ENCODE measurements at regions not wholly inside any gene's neighbourhood (a gene's known extent, or its start where the extent isn't known, plus 50 kb on each side); places are given as distances from the start of the nearest gene placed in this dataset.

- Histone ChIP-seq H3K27me3 (no peaks in the 10 kb centered on the region), H3K27ac (no peak overlapping the region), H3K4me3 (no peak overlapping the region), H3K36me3 (no peaks in the 10 kb centered on the region), H3K4me1 (peaks cover 0 to 32% (median 8%) of the 10 kb centered on the region in 3 donors), H3K9me3 (no peaks in the 10 kb centered on the region)
- 60 to 79% methylated on average over 1 to 3 of the region's 3 CpGs for WGBS, 2 donors
- no peak for DNase-seq
- intact Hi-C loops (cut with DNase I) = no loop called here
- TF ChIP-seq POLR2A (IDR thresholded peaks at IDR 0.05) (no peak), CTCF (IDR thresholded peaks at IDR 0.05) (no peak)
Measured at GRCh38 chr20:40865095-40865494, 163.5 kb upstream of the TOP1 start.

GRCh38 chr20:40866056-40866455, 162.6 kb upstream of the TOP1 start:
- no peak for TF ChIP-seq POLR2A (IDR thresholded peaks at IDR 0.05)
- TF ChIP-seq CTCF (IDR thresholded peaks at IDR 0.05) = no peak
- intact Hi-C loops (cut with DNase I) = no loop called here
- H3K4me3 ChIP-seq = no peak overlapping the region
- no peak for DNase-seq
- no peaks in the 10 kb centered on the region for H3K27me3 ChIP-seq
- H3K4me1 ChIP-seq = peaks cover 0 to 23% (median 8%) of the 10 kb centered on the region in 3 donors
- 42 to 67% methylated on average over 1 of the region's 1 CpG for WGBS, 2 donors
- H3K9me3 ChIP-seq = no peaks in the 10 kb centered on the region
- H3K27ac ChIP-seq = no peak overlapping the region
- H3K36me3 ChIP-seq = no peaks in the 10 kb centered on the region

- WGBS, 2 donors = 49 to 51% methylated on average over 6 of the region's 6 CpGs
- H3K4me1 ChIP-seq = peaks cover 0 to 22% (median 8%) of the 10 kb centered on the region in 3 donors
- intact Hi-C loops (cut with DNase I) = no loop called here
- DNase-seq = no peak
- TF ChIP-seq POLR2A (IDR thresholded peaks at IDR 0.05) (no peak), CTCF (IDR thresholded peaks at IDR 0.05) (no peak)
- no peak overlapping the region for H3K4me3 ChIP-seq
- H3K27me3 ChIP-seq = no peaks in the 10 kb centered on the region
- H3K36me3 ChIP-seq = no peaks in the 10 kb centered on the region
- peak overlapping the region in 1 of 4 donors; percentile 39 for H3K27ac ChIP-seq
- H3K9me3 ChIP-seq = no peaks in the 10 kb centered on the region
Measured at GRCh38 chr20:40868551-40869217, 159.9 kb upstream of the TOP1 start.

- TF ChIP-seq CTCF (IDR thresholded peaks at IDR 0.05) (no peak), POLR2A (IDR thresholded peaks at IDR 0.05) (no peak)
- intact Hi-C loops (cut with DNase I) = no loop called here
- H3K4me3 ChIP-seq = no peak overlapping the region
- H3K4me1 ChIP-seq = peaks cover 0 to 22% (median 8%) of the 10 kb centered on the region in 3 donors
- WGBS, 2 donors = 67 to 78% methylated on average over 5 to 9 of the region's 12 CpGs
- no peaks in the 10 kb centered on the region for H3K36me3 ChIP-seq
- no peaks in the 10 kb centered on the region for H3K9me3 ChIP-seq
- no peak for DNase-seq
- H3K27ac ChIP-seq = no peak overlapping the region
- H3K27me3 ChIP-seq = no peaks in the 10 kb centered on the region
Measured at GRCh38 chr20:40869218-40870147, 159.1 kb upstream of the TOP1 start.
